HEK293T (cell line): ENCODE measurements at regions not wholly inside any gene's neighbourhood (a gene's known extent, or its start where the extent isn't known, plus 50 kb on each side); places are given as distances from the start of the nearest gene placed in this dataset.
"Not testable (repeated sequence)": the region's sequence is repeated elsewhere in the genome, so short reads cannot be mapped to it uniquely, and the experiment has no call there.

ENCODE experiments used
- CTCF ChIA-PET: fragments of 350-600 bp; formaldehyde crosslinking; extraction: SDS; loops from one replicate; lab custom pipeline; 2021; ENCODE audit warnings: antibody characterized with exemption, inconsistent platforms; lab: Yijun Ruan, JAX
- POLR2A ChIA-PET: fragments of 350-600 bp; formaldehyde crosslinking; extraction: SDS; loops from one replicate; lab custom pipeline; 2020; ENCODE audit warnings: antibody characterized with exemption, inconsistent platforms; lab: Yijun Ruan, JAX
- DNase-seq: peaks from one replicate; pipeline ENCODE4 v3.0.0; 2012; ENCODE audit warnings: mixed read lengths; ENCODE audit errors: extremely low spot score
- ARNT ChIP-seq: fragments of 450-650 bp; IDR thresholded peaks from 2 replicates; pipeline ENCODE4 v1.6.1; 2017; ENCODE audit warnings: mild to moderate bottlenecking
- BHLHE40 ChIP-seq: fragments of 450-650 bp; IDR thresholded peaks from 2 replicates; pipeline ENCODE4 v1.6.1; 2016; ENCODE audit warnings: mild to moderate bottlenecking, moderate library complexity, borderline replicate concordance
- CTBP1 ChIP-seq: fragments of 450-650 bp; IDR thresholded peaks from 2 replicates; pipeline ENCODE4 v1.6.1; 2016; ENCODE audit warnings: borderline replicate concordance
- ELF4 ChIP-seq: fragments of 450-650 bp; IDR thresholded peaks from 2 replicates; pipeline ENCODE4 v1.6.1; 2017; ENCODE audit warnings: antibody characterized with exemption
- FOXA1 ChIP-seq: fragments of 450-650 bp; IDR thresholded peaks from 2 replicates; pipeline ENCODE4 v1.6.1; 2016; ENCODE audit warnings: mild to moderate bottlenecking
- FOXK2 ChIP-seq: fragments of 450-650 bp; IDR thresholded peaks from 2 replicates; pipeline ENCODE4 v1.6.1; 2016; ENCODE audit warnings: mild to moderate bottlenecking
- FOXM1 ChIP-seq: fragments of 450-650 bp; IDR thresholded peaks from 2 replicates; pipeline ENCODE4 v1.6.1; 2017; ENCODE audit warnings: mild to moderate bottlenecking, borderline replicate concordance
- HDGF ChIP-seq: fragments of 450-650 bp; IDR thresholded peaks from 2 replicates; pipeline ENCODE4 v1.6.1; 2017; ENCODE audit warnings: antibody characterized with exemption, borderline replicate concordance
- L3MBTL2 ChIP-seq: fragments of 450-650 bp; conservative IDR thresholded peaks from 2 replicates; pipeline ENCODE4 v1.6.1; 2016; ENCODE audit warnings: mild to moderate bottlenecking
- LEF1 ChIP-seq: fragments of 450-650 bp; IDR thresholded peaks from 2 replicates; pipeline ENCODE4 v1.6.1; 2017; ENCODE audit warnings: mild to moderate bottlenecking, borderline replicate concordance
- NFRKB ChIP-seq: fragments of 450-650 bp; IDR thresholded peaks from 2 replicates; pipeline ENCODE4 v1.6.1; 2016; ENCODE audit warnings: mild to moderate bottlenecking, moderate library complexity
- PKNOX1 ChIP-seq: fragments of 450-650 bp; IDR thresholded peaks from 2 replicates; pipeline ENCODE4 v1.6.1; 2016
- SP1 ChIP-seq: fragments of 450-650 bp; IDR thresholded peaks from 2 replicates; pipeline ENCODE4 v1.6.1; 2017
- SUZ12 ChIP-seq: fragments of 450-650 bp; IDR thresholded peaks from 2 replicates; pipeline ENCODE4 v1.6.1; 2016; ENCODE audit warnings: mild to moderate bottlenecking
- TARDBP ChIP-seq: fragments of 450-650 bp; IDR thresholded peaks from 2 replicates; pipeline ENCODE4 v1.6.1; 2016
- ZNF384 ChIP-seq: fragments of 450-650 bp; IDR thresholded peaks from 2 replicates; pipeline ENCODE4 v1.6.1; 2016

DNA sequence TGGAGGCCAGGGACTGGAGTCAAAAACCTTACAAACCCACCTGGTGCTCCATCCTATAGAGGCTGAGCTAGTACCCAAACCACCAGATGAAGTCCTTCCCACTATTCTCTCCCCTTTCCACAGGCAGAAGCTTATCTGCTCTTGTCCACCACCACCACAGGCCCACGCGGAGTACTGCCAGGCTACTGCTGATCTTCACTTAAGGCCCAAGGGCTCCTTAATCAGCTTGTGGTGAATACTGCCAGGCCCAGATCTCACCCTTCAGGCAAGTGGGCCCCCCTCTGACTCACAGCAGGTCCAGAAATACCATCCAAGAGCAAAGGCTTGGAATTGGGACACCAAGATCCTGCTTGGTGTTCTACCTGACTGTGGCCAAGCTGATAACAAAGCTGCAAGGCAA is 598.1 kb upstream of the CBLB start:
- DNase-seq = no peak
- POLR2A ChIA-PET = no interaction called here
- CTCF ChIA-PET = no interaction called here
- no peak for TF ChIP-seq FOXM1
- TF ChIP-seq SP1 = no peak
- TF ChIP-seq ELF4 = no peak
- no peak for TF ChIP-seq FOXK2
- TF ChIP-seq TARDBP = no peak
- TF ChIP-seq LEF1 = no peak
- no peak for TF ChIP-seq SUZ12
- TF ChIP-seq ZNF384 = no peak
- no peak for TF ChIP-seq L3MBTL2
- no peak for TF ChIP-seq HDGF
- no peak for TF ChIP-seq PKNOX1
- TF ChIP-seq NFRKB = no peak
- TF ChIP-seq BHLHE40 = no peak
- no peak for TF ChIP-seq ARNT

DNA sequence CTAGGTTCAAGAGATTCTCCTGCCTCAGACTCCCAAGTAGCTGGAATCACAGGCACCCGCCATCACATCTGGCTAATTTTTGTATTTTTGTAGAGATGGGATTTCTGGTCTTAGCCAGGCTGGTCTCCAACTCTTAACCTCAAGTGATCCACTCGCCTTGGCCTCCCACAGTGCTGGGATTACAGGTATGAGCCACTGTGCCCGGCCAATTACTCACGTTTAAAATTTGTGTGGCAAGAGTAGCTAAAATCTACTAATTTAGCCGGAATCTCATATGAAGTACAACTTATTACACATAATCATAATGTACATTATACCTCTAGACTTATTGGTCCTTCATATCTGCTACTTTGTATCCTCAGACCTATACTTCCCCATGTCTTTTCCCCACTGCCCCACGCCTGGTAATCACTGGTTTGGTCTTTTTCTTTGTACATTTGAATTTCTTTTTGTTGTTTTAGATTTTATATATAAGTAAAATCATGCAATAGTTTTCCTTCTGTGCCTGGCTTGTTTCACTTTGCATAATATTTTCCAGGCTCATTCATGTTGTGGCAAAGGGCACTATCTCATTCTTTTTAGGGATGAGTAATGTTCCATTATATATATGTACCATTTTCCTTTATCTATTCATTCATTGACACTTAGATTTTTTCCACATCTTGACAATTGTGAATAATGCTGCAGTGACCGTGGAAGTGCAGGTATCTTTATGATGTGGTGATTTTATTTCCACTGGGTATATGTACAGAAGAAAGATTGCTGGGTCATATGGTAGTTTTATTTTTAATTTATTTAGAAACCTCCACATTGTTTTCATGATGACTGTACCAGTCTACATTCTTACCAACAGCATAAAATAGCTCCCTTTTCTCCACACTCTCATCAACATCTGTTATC is 605.0 kb upstream of the CBLB start:
- ChIA-PET CTCF (no interaction called here), POLR2A (no interaction called here)
- TF ChIP-seq FOXK2 (no peak), FOXA1 (no peak), L3MBTL2 (no peak), BHLHE40 (no peak)
- no peak for DNase-seq

DNA sequence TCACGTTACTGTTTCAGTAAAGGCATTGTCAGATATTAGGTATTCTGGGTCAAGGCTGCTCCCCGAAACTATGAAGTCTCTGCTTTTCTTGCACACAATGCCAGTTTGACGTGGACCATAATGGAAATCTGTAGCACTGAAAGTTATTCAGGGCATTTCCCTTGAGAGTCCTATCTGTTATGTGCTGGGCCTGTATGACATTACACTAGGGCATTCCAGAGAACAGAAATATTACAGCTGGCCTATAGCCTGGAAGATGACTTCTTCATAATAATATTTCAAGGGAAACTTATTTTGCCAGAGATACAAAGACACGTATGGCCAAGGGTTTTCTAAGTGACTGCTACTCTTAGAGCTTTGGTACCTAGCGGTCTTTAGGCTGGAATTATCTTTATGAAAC is 613.6 kb upstream of the CBLB start:
- POLR2A ChIA-PET = no interaction called here
- CTCF ChIA-PET = no interaction called here
- TF ChIP-seq HDGF (no peak), FOXK2 (no peak)
- no peak for DNase-seq

- no peak for DNase-seq
- POLR2A ChIA-PET = no interaction called here
- CTCF ChIA-PET = no interaction called here
- no peak for TF ChIP-seq TARDBP
- no peak for TF ChIP-seq SP1
- no peak for TF ChIP-seq ARNT
- TF ChIP-seq PKNOX1 = no peak
- no peak for TF ChIP-seq NFRKB
- TF ChIP-seq HDGF = no peak
- TF ChIP-seq ZNF384 = no peak
- TF ChIP-seq BHLHE40 = no peak
- no peak for TF ChIP-seq FOXA1
- TF ChIP-seq L3MBTL2 = no peak
These were observed 616.4 kb upstream of the CBLB start for GRCh38 chr3:106485217-106485616.

DNA sequence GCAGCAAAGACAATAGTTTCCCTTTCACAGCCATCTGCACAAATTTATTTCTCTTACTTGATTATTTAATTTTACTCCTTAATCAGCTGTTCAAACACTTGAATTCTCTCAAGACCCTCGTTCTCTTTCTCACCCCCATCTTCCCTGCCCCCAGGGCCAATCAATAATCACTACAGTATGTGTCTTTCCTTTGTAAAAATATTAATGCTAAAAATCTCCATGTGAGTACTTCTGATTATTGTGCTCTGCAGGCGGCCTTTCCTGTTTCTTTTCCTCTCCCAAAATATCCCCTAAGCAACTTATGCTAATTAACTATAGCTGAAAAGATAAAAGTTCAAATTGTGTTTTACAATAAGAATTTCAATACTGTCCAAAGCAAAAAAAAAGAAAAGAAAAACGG is 617.0 kb upstream of the CBLB start:
- TF ChIP-seq ARNT (no peak), FOXK2 (no peak), FOXM1 (no peak), CTBP1 (no peak), ELF4 (no peak), TARDBP (no peak), SUZ12 (no peak)
- ChIA-PET POLR2A (no interaction called here), CTCF (no interaction called here)
- no peak for DNase-seq

GRCh38 chr3:106486945-106487639 is 618.3 kb upstream of the CBLB start:
- POLR2A ChIA-PET, DNase-seq, CTCF ChIA-PET: not testable (repeated sequence)

DNA sequence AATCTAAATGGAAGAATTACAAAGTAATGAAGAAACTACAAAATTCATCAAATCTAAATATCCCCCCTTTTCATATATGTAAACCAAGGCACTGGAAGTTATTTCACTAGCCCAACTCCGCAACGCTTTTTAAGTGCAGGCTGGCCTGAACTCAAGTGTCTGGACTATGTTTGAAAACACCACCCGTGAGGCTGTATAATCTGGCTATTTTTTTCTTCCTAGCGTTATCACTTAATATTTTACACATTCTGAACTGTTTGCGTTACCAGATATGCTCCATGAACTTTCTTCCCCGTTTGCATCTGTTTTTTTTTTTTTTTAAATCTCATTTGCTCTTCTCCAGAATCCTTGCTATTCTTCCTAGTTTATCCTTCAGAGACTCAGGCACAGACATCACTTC is 619.5 kb upstream of the CBLB start:
- CTCF ChIA-PET = no interaction called here
- TF ChIP-seq FOXK2 (no peak), NFRKB (no peak), LEF1 (no peak), SP1 (no peak), SUZ12 (no peak), ZNF384 (no peak), HDGF (no peak), PKNOX1 (no peak), L3MBTL2 (no peak), ELF4 (no peak), CTBP1 (no peak), ARNT (no peak), FOXM1 (no peak), BHLHE40 (no peak)

More for the DNA sequence above, 619.5 kb upstream of the CBLB start:
- no peak for DNase-seq
- POLR2A ChIA-PET = no interaction called here
